HG03097 (cell line): ENCODE measurements at regions not wholly inside any gene's neighbourhood (a gene's known extent, or its start where the extent isn't known, plus 50 kb on each side); places are given as distances from the start of the nearest gene placed in this dataset.

Experiments
- ATAC-seq: cut with Tn5 transposase; IDR thresholded peaks from one replicate; pipeline ENCODE4 v1.9.1; 2021; ENCODE audit not compliant: unreplicated experiment, low FRiP score

- ATAC-seq, result no peak
These were observed 91.3 kb upstream of the STEAP1B start for GRCh38 chr7:22591271-22591670.

DNA sequence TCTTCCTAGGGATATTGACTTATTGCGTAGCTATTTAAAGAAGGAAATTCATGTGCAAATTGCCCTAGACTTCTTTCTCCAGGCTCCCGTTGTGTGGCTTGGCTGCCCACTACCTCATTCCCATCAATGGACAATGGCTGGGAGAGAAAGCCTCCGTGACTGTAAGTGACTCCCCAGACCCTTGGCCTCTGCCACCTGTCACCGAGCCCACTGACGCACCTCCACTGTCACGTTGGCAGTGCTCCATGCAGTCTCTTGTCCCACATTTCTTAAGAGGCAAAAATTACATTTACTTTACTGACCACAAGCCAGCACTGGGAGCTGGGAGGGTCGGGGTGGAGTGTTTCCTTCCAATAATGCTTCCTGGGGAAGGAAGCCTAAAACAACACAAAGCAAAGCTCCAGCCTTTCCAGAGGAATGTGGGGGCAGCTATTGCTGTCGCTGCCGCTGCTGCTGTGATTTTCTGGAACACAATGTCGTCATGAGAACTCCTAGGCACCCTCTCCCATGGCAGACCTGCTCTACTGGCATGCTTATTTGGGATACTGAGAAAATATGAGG lies 89.7 kb upstream of the STEAP1B start:
- no peak for ATAC-seq

DNA sequence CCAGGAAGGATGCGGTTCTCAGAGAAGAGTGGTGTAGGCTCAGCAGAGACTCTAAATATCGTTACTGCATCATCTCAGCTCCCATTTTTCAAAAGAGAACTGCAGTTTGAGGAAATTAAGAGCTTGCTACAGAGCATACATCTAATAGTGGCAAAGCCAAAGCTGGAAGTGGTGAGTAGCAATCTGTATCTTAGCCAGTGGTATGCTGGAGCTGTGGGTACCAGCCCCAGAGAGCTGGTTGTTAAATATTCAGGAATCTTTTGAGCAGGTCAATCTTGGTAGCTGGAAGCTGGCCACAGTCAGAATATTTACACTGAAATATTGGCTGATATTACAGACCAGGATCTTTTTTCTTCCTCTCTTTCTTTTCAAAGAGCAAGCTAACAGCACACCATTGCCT lies 88.4 kb upstream of the STEAP1B start:
- no peak for ATAC-seq

GRCh38 chr7:22587322-22587721 lies 87.3 kb upstream of the STEAP1B start:
- ATAC-seq, result no peak

DNA sequence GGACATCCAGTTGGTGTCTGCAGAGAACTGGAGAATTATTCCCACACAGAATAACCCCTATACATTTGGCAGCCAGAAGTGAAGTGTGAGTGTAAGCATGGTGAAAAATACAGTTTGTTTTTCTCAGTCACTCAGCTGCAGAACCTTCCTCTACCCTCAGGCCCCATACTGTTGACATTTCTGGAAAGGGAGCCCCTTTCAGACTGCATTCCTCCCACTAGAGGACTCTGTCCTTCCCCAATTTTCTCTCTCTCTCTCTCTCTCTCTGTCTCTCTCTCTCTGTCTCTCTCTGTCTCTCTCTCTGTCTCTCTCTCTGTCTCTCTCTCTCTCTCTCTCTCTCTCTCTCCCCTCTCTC lies 86.8 kb upstream of the STEAP1B start:
- ATAC-seq, result no peak

DNA sequence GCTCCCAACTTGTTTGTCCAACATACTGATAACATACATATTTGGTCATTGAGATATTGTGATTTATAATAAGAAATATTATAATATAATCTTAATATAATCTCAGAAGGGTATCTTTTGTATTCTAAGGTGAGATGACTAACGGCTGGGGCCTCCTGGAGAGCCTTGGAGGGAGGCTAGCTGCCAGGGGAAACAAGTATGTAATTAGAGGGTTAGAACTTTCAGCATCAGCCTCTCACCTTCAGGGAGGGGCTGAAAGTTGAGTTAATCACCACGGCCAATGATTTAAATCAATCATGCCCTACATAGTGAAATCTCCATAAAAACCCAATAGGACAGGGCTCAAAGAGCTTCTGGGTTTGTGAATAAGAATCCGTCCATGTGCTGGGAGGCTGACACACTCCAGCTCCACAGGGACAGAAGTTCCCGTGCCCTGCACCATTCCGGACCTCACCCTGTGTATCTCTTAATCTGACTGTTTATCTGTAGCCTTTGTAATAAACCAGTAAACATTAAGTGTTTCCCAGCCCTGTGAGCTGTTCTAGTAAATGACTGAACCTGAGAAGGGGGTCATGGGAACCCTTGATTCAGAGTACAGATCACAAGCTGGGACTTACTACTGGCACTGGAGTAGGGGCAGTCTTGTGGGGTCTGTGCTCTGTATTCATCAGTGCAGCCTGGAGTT lies 86.3 kb upstream of the STEAP1B start:
- no peak for ATAC-seq

DNA sequence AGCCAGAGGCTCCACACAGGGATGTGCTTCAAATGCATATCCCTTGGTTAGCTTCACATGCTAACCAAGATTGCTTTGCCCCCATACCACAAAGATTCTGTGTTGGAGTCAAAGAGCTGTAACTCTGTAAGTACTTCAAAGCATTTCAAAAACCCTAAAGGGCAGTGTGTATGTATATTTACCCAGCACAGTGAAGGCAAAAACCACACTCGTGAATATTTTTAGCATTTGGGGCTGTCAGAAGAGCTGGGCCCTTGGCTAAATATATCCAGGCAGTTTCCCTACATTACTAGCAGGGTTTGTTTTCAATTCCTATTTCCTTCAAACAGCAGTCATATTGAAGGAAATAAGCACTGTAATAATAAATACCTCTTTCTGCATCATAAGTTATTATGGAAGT lies 84.2 kb upstream of the STEAP1B start:
- ATAC-seq, result no peak

DNA sequence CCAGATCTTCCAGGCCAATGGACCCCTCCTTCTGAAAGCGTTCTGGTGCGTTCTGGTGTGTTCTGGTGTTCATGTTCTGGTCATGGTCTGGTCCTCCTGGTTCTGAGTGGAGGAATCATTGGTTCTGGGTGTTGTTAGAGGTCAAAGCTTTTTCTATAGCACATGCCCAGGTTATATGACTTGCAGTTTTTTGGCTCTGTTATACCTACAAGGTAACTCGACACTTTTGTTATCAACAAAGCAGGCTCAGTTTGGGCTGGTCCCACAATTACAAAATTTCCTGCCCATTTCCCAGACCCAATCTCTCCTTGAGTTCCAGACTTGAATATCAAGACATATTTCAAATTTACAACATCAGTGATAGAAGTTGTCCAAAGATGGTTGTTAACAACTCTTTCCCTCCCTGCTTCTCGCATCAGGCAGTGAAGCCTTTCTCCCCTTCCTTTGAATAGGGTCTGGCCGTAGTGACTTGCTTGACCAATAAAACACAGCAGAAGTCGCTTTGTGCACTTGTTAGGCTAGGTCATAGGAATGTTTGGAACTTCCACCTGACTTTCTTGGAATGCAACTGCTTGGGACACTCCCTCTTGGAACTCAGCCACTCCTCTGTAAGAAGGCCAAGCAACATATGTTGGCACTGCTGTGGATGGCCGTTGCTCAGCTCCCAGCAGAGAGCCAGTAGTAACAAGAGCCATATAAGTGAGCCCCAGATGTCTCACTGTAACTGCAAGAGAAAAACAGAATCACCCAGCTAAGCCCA lies 83.1 kb upstream of the STEAP1B start:
- no peak for ATAC-seq

DNA sequence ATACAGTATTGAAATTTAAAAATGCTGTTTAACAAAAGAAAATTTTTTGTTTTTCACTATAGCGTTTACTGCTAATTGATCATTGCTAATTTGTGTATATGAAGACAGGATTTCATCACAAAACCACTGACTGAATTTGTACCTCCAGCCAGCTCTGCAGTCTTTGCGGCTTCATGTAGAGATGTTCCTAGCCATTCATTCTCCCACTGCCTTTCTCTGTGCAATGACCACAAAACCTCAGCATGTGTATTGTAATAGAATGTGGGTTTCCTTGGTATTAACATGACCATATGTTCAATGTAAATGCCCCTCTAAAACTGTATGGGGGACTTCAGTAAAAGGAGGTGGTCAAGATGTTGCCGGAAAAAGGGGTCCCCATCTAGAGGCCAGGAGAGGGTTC lies 81.1 kb upstream of the STEAP1B start:
- no peak for ATAC-seq

DNA sequence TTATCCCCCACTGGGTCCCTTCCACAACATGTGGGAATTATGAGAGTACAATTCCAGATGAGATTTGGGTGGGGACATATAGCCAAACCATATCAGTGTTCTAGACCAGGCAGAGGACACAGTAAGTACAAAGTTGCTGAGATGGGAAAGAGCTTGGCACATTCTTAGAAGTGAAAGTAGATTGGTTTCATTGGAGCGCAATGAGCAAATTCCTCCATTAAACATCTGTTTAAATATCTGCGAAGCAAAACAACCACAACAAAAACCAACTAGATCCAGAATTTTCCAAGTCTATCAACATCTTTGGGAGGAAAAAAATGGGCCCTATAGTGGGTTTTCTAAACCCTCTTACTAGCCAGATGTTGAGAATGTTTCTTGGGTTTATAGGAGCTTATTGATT lies 80.0 kb upstream of the STEAP1B start:
- no peak for ATAC-seq

GRCh38 chr7:22578007-22578733 lies 78.2 kb upstream of the STEAP1B start:
- no peak for ATAC-seq

DNA sequence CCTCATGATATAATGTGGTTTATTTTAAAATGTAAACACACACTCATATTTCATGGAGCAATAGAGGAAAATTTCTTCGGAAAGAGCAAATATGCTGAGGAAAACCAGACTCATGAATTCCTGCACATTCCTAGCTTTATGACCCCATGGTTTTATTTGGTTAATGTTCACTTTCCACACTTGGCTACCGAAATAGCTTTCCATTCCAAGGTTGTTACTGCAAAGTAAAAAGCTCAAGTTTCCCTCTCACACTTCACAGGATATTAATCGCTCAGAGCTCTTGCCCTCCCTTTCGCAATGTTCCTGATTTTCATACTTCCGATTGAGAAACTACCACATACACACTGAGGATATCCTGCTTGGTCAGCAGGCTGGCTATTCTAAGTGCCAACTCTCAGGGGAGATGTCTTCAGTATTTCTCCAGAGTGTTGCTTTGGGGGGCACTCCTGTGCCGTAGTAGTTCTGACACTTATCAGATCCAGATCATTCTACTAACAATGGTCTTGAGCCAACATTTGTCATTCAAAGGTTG lies 77.5 kb upstream of the STEAP1B start:
- ATAC-seq, result no peak

DNA sequence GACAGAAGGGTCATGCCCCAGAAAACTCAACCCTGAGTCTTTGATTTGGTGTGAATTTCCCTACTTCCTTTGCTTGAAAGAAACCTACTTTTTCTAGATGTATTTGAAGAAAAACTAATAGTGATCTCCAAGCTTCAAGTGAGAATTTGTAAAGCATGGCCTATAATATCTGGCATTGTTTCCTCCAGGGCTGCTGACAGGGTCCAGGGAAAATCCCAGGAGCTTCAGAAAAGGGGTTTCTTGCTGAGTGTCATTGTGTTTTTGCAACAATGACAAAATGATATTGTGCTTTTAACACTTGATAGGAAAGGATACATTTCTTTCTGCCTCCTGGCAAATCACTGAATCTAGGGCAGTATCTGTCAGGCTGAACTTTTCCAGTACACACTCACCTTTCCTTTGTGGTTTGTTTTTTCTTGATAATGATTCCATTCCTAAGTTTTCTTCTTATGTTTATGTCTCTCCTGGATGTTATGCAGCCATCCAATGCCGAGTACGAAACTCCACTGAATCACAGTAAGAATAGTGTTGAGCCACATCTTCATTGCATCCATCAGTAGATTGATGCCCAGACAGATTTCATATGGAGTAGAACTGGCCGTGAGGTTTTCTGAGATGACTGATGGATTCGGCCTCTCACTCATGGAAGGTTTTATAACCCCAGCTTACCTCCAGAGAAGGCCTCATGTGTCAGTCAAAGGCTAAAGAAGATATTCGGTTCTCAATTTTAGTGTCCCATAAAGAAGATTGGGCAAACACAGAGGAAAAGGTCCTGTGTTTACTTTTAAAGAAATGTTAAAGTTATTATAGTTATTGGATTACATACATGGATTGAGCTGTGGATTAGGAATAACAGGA lies 76.9 kb upstream of the STEAP1B start:
- no peak for ATAC-seq

- no peak for ATAC-seq
These were observed 74.9 kb upstream of the STEAP1B start for GRCh38 chr7:22574754-22575520.

DNA sequence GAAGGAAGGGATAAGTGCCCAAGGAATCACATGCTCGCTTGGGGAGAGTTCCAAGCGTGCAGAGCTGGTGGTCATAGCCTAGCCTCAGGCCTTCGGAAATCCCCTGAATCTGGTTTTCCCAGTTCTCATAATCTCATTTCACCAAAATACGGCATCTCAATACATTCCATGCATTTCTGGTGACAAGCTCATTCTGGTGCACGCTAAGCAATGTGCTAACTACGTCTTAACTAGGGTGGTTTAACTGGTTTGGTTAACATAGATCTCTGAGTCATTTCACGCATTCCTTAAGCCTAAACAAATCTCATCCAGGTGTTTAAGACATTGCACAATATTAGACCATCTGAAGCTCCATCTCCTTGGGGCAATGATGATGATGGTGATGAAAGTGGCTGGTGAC lies 72.9 kb upstream of the STEAP1B start:
- no peak for ATAC-seq

DNA sequence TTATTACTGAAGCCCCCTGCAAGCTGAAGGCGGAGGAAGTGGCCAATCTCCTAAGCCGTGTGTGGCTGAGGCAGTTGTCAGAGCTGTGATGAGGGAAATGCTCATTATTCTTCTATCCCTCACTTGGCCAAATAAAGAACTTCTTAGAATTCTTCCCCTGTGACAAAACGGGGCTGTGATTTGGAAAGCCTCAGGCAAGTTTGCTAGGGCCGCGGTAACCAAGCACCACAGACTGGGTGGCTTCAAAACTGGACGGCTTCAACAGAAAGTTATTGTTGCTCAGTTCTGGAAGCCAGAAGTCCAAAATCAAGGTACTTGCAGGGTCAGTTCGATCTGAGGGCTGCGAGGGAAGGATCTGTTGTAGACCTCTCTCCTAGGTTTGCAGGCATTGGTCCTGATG lies 72.3 kb upstream of the STEAP1B start:
- no peak for ATAC-seq

GRCh38 chr7:22571766-22572165 lies 71.8 kb upstream of the STEAP1B start:
- ATAC-seq, result no peak

DNA sequence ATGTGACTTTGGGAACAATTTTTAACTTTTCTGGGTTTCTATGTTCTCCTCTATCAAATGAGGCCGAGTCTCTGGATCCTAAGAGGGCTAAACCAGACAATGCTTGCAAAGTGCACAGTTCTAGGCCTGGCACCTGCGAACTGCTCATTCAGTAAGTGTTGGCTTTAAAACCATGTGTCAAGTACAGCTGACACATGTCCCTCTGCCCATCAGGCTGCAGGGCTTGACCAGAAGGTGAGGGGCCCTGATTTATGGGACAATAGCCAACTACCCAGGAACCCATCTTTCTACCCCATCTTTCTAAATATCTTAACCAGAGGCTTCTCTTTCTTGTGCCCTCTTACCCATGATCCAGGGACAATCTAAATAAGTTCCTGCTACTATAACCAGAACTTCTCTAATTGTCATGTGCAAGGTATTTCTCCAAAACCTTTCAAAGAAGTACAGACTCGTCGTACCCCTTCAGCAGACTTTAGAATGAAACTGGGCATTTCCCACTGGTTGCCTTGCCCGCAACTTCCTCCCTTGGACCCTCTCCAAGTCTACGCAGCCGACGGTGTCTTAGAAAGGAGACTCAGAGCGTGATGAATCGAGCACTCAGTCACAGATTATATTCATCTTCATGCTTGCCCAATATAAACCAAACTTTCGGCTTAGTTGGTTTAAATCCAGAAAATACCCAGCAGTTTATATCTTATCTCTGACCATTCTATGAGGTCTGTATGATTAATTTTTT lies 69.8 kb upstream of the STEAP1B start:
- ATAC-seq, result no peak

- no peak for ATAC-seq
These were observed 66.6 kb upstream of the STEAP1B start for GRCh38 chr7:22566592-22566991.
